HepG2 (cell line): ENCODE measurements at regions not wholly inside any gene's neighbourhood (a gene's known extent, or its start where the extent isn't known, plus 50 kb on each side); places are given as distances from the start of the nearest gene placed in this dataset.
A peak's percentile ranks its signal among the peaks of the same experiment; 100 is the strongest.

Experiments used
- ARHGAP35 ChIP-seq: sonication (generic); formaldehyde crosslinking; IDR thresholded peaks from 2 replicates; pipeline ENCODE4 v1.9.0; 2022; ENCODE audit warnings: mild to moderate bottlenecking, inconsistent platforms, moderate library complexity, missing genetic modification reagents, borderline replicate concordance
- ATAD3A ChIP-seq: sonication (generic); formaldehyde crosslinking; IDR thresholded peaks from 2 replicates; pipeline ENCODE4 v1.4.0; 2020; ENCODE audit warnings: missing genetic modification reagents
- CREM ChIP-seq, 2 experiments: sonication (generic) in 1 of 2; formaldehyde crosslinking in 1 of 2; IDR thresholded peaks; 2 replicates each; pipeline versions ENCODE4 v1.4.0 to v1.6.1; 2016 to 2020; ENCODE audit warnings: antibody characterized with exemption in 1 of 2, mild to moderate bottlenecking in 1 of 2, missing genetic modification reagents in 1 of 2
- GATA4 ChIP-seq: sonication (generic); IDR thresholded peaks from 2 replicates; pipeline ENCODE4 v1.6.1; 2016; ENCODE audit warnings: antibody characterized with exemption, low read depth, borderline replicate concordance
- GLI4 ChIP-seq: sonication (generic); formaldehyde crosslinking; IDR thresholded peaks from 2 replicates; pipeline ENCODE4 v1.5.1; 2020; ENCODE audit warnings: missing genetic modification reagents, mild to moderate bottlenecking, moderate library complexity, borderline replicate concordance
- HNRNPH1 ChIP-seq: fragments of 200-400 bp; formaldehyde crosslinking; optimal IDR thresholded peaks from 2 replicates; pipeline ENCODE3; 2017; ENCODE audit warnings: mild to moderate bottlenecking, low read depth, low read length
- NCOR1 ChIP-seq: fragments of 200-600 bp; sonication (generic); IDR thresholded peaks from 2 replicates; pipeline ENCODE4 v1.7.0; 2017; ENCODE audit warnings: antibody characterized with exemption, low read length, borderline replicate concordance
- NR2F1 ChIP-seq, 2 experiments: fragments of 450-650 bp in 1 of 2; formaldehyde crosslinking in 1 of 2; IDR thresholded peaks; 2 replicates each; pipeline versions ENCODE4 v1.5.0 to v1.6.1; 2016 to 2020; ENCODE audit warnings: mild to moderate bottlenecking in 1 of 2, missing compliant biosample characterization in 1 of 2, missing genetic modification reagents in 1 of 2, moderate library complexity in 1 of 2
- RARG ChIP-seq: sonication (generic); formaldehyde crosslinking; IDR thresholded peaks from 2 replicates; pipeline ENCODE4 v1.4.0; 2020; ENCODE audit warnings: low read depth, mild to moderate bottlenecking, missing genetic modification reagents
- RELA ChIP-seq: sonication (generic); formaldehyde crosslinking; IDR thresholded peaks from 2 replicates; pipeline ENCODE4 v1.4.0; 2020; ENCODE audit warnings: missing genetic modification reagents
- TFE3 ChIP-seq: IDR thresholded peaks from 2 replicates; pipeline ENCODE4 v1.6.1; 2016
- ZFAT ChIP-seq: sonication (generic); formaldehyde crosslinking; conservative IDR thresholded peaks from 2 replicates; pipeline ENCODE4 v1.8.1; 2023; ENCODE audit warnings: missing genetic modification reagents, inconsistent platforms
- ZFP62 ChIP-seq: sonication (generic); formaldehyde crosslinking; IDR thresholded peaks from 2 replicates; pipeline ENCODE4 v1.4.0; 2020; ENCODE audit warnings: missing genetic modification reagents
- ZMAT3 ChIP-seq: sonication (generic); formaldehyde crosslinking; conservative IDR thresholded peaks from 2 replicates; pipeline ENCODE4 v1.7.0; 2021; ENCODE audit warnings: missing genetic modification reagents
- ZNF10 ChIP-seq: sonication (generic); formaldehyde crosslinking; IDR thresholded peaks from 2 replicates; pipeline ENCODE4 v1.4.0; 2020; ENCODE audit warnings: mild to moderate bottlenecking, low read depth, missing genetic modification reagents, borderline replicate concordance
- ZNF296 ChIP-seq: sonication (generic); formaldehyde crosslinking; conservative IDR thresholded peaks from 2 replicates; pipeline ENCODE4 v1.5.0; 2020; ENCODE audit warnings: mild to moderate bottlenecking, missing genetic modification reagents
- ZNF501 ChIP-seq: sonication (generic); formaldehyde crosslinking; IDR thresholded peaks from 2 replicates; pipeline ENCODE4 v1.5.1; 2020; ENCODE audit warnings: mild to moderate bottlenecking, moderate library complexity, missing genetic modification reagents
- ZNF615 ChIP-seq: sonication (generic); formaldehyde crosslinking; IDR thresholded peaks from 2 replicates; pipeline ENCODE4 v1.5.0; 2020; ENCODE audit warnings: mild to moderate bottlenecking, missing genetic modification reagents, borderline replicate concordance
- ZNF639 ChIP-seq: conservative IDR thresholded peaks from 2 replicates; pipeline ENCODE4 v1.6.1; 2018; ENCODE audit warnings: missing genetic modification reagents
- ZNF777 ChIP-seq: sonication (generic); formaldehyde crosslinking; IDR thresholded peaks from 2 replicates; pipeline ENCODE4 v1.4.0; 2020; ENCODE audit warnings: missing genetic modification reagents
- ZNF788 ChIP-seq: sonication (generic); formaldehyde crosslinking; IDR thresholded peaks from 2 replicates; pipeline ENCODE4 v1.5.0; 2020; ENCODE audit warnings: mild to moderate bottlenecking, missing genetic modification reagents, borderline replicate concordance
- TF ChIP-seq, protein P1 (sequence below): IDR thresholded peaks from 2 replicates; pipeline ENCODE4 v1.6.1; 2016
- TF ChIP-seq, protein P2 (sequence below): sonication (generic); formaldehyde crosslinking; IDR thresholded peaks from 2 replicates; pipeline ENCODE4 v1.5.1; 2020; ENCODE audit warnings: mild to moderate bottlenecking, moderate library complexity, missing genetic modification reagents
- TF ChIP-seq, protein P3 (sequence below): sonication (generic); formaldehyde crosslinking; IDR thresholded peaks from 2 replicates; pipeline ENCODE4 v1.4.0; 2020; ENCODE audit warnings: mild to moderate bottlenecking, missing genetic modification reagents

DNA sequence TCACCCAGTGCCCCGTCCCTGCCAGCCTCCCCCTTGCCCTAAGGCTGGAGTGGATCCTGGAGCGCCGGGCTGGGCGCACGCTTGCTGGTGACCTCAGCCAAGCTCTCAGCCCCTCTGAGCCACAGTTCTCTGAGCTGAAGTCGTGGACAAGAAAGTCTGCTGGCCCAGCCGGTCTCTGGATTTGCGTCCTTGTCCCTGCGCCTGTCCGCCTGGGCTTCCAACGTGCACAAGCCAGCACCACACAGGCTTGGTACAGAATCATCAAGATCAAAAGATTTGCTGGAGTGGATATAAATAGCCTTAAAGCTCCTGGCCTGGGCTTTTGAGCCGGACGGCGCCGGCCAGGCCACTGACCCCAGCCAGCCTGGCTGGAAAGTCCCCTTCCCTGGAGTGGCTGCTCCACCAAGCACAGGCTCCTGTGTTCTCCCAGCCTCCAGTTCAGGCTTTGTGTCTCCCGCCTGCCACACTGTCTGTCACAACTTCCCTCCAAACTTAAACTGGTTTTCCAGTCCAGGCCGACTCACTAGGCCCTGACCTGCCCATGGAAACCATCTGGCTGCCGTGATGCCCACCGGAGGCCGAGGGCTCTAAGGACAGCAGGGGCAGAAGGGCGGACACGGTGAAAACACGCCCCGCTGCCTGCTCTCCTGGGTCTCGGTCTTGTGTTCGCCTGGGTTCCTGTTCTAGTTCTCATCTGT lies 156.2 kb downstream of the NUP210 start (continued):
- 0 out of 2 replicates have a peak, but pooled peaks have one; percentile 44 for TF ChIP-seq ZNF296 (CRISPR knock-in tag)
- TF ChIP-seq, protein P1, sequence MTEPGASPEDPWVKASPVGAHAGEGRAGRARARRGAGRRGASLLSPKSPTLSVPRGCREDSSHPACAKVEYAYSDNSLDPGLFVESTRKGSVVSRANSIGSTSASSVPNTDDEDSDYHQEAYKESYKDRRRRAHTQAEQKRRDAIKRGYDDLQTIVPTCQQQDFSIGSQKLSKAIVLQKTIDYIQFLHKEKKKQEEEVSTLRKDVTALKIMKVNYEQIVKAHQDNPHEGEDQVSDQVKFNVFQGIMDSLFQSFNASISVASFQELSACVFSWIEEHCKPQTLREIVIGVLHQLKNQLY (CRISPR knock-in tag): peak; percentile 23; the same call in 1 of the 2 replicates
- TF ChIP-seq GLI4 (CRISPR knock-in tag): no peak
- TF ChIP-seq RARG (CRISPR knock-in tag): no peak
- peak; percentile 94 for TF ChIP-seq ZMAT3 (CRISPR knock-in tag)
- TF ChIP-seq NR2F1 (CRISPR knock-in tag; IDR thresholded peaks at IDR 0.05): 0 out of 4 replicates have a peak, but pooled peaks of 1 of the 2 experiments have one; percentile 19
- TF ChIP-seq ZNF639 (CRISPR knock-in tag): no peak
- TF ChIP-seq ZNF615 (CRISPR knock-in tag): no peak
- no peak for TF ChIP-seq HNRNPH1
- peak; percentile 34; the same call in 1 of the 2 replicates for TF ChIP-seq ZNF777 (CRISPR knock-in tag)
- TF ChIP-seq NCOR1: peak; percentile 27; the same call in 1 of the 2 replicates
- TF ChIP-seq ZNF10: no peak
- TF ChIP-seq ZFAT (CRISPR knock-in tag): no peak
- TF ChIP-seq RELA: 0 out of 2 replicates have a peak, but pooled peaks have one; percentile 43
- TF ChIP-seq ATAD3A (CRISPR knock-in tag): no peak
- TF ChIP-seq ZNF501 (CRISPR knock-in tag): 0 out of 2 replicates have a peak, but pooled peaks have one; percentile 51
- peak; percentile 66 for TF ChIP-seq TFE3 (CRISPR knock-in tag)
- no peak; the same call in 1 of the 2 replicates for TF ChIP-seq ARHGAP35 (CRISPR knock-in tag)
- TF ChIP-seq, protein P2, sequence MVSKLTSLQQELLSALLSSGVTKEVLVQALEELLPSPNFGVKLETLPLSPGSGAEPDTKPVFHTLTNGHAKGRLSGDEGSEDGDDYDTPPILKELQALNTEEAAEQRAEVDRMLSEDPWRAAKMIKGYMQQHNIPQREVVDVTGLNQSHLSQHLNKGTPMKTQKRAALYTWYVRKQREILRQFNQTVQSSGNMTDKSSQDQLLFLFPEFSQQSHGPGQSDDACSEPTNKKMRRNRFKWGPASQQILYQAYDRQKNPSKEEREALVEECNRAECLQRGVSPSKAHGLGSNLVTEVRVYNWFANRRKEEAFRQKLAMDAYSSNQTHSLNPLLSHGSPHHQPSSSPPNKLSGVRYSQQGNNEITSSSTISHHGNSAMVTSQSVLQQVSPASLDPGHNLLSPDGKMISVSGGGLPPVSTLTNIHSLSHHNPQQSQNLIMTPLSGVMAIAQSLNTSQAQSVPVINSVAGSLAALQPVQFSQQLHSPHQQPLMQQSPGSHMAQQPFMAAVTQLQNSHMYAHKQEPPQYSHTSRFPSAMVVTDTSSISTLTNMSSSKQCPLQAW (CRISPR knock-in tag): peak; percentile 72
- peak; percentile 56; the same call in 1 of the 2 replicates for TF ChIP-seq CREM (IDR thresholded peaks at IDR 0.05)
- TF ChIP-seq CREM (CRISPR knock-in tag; IDR thresholded peaks at IDR 0.05): no peak
- TF ChIP-seq, protein P3, sequence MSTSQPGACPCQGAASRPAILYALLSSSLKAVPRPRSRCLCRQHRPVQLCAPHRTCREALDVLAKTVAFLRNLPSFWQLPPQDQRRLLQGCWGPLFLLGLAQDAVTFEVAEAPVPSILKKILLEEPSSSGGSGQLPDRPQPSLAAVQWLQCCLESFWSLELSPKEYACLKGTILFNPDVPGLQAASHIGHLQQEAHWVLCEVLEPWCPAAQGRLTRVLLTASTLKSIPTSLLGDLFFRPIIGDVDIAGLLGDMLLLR (CRISPR knock-in tag): no peak
- no peak; the same call in 1 of the 2 replicates for TF ChIP-seq ZNF788 (CRISPR knock-in tag)
- no peak for TF ChIP-seq ZFP62 (CRISPR knock-in tag)
- TF ChIP-seq GATA4: no peak
